ENCODE measurements at regions not wholly inside any gene's neighbourhood (a gene's known extent, or its start where the extent isn't known, plus 50 kb on each side); places are given as distances from the start of the nearest gene placed in this dataset.

DNA sequence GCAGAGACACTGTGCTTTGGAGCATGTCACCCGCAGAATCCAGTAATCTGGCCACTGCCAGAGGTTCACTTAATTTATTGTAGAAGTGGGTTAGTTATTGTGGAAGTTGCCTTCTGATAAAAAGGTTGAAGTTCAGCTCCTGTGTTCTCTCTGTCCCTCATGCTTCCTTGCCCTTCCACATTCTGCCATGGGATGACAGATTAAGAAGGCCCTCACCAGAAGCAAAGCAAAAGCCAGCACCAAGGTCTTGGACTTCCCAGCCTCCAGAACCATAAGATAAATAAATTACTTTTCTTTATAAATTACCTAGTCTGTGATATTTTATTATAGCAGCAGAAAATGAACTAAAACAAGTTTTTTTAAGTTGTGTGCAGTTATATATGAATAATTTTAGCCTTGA is 145.0 kb upstream of the SH3BP4 start:
- TF ChIP-seq CTCF (conservative IDR thresholded peaks at IDR 0.05; ENCODE audit: low read depth, low read length) (no peak), EZH2phosphoT487 (IDR thresholded peaks at IDR 0.05; ENCODE audit: borderline replicate concordance, low read length) (no peak), EZH2 (IDR thresholded peaks at IDR 0.05; ENCODE audit: low read length, unreplicated experiment) (no peak)
